GM21825 (cell line): ENCODE measurements at regions not wholly inside any gene's neighbourhood (a gene's known extent, or its start where the extent isn't known, plus 50 kb on each side); places are given as distances from the start of the nearest gene placed in this dataset.
"Not testable (repeated sequence)": the region's sequence is repeated elsewhere in the genome, so short reads cannot be mapped to it uniquely, and the experiment has no call there.

Source experiments
- ATAC-seq: cut with Tn5 transposase; IDR thresholded peaks from one replicate; pipeline ENCODE4 v1.9.1; 2021; ENCODE audit warnings: mild to moderate bottlenecking, moderate library complexity; ENCODE audit not compliant: unreplicated experiment

GRCh38 chr5:82719368-82719767 lies 357.8 kb downstream of the TMEM167A start:
- ATAC-seq = peak; percentile 67

- no peak for ATAC-seq
Observed at GRCh38 chr5:82717738-82718137, 359.5 kb downstream of the TMEM167A start.

- ATAC-seq = not testable (repeated sequence)
Observed at GRCh38 chr5:82714732-82715131, 362.5 kb downstream of the TMEM167A start.

- no peak for ATAC-seq
Observed at GRCh38 chr5:82713811-82714210, 363.4 kb downstream of the TMEM167A start.

GRCh38 chr5:82707741-82708140 lies 369.5 kb downstream of the TMEM167A start:
- no peak for ATAC-seq

- no peak for ATAC-seq
Observed at GRCh38 chr5:82704381-82704780, 372.8 kb downstream of the TMEM167A start.

- ATAC-seq = no peak
Observed at GRCh38 chr5:82702046-82702445, 375.1 kb downstream of the TMEM167A start.

GRCh38 chr5:82699737-82700136 lies 377.5 kb downstream of the TMEM167A start:
- ATAC-seq = no peak

GRCh38 chr5:82698026-82698425 lies 379.2 kb downstream of the TMEM167A start:
- ATAC-seq = no peak

- no peak for ATAC-seq
Observed at GRCh38 chr5:82694711-82695285, 382.4 kb downstream of the TMEM167A start.

GRCh38 chr5:82692826-82693225 lies 384.4 kb downstream of the TMEM167A start:
- ATAC-seq = no peak

- no peak for ATAC-seq
Observed at GRCh38 chr5:82684659-82685058, 392.5 kb downstream of the TMEM167A start.

- no peak for ATAC-seq
Observed at GRCh38 chr5:82684165-82684564, 393.0 kb downstream of the TMEM167A start.

GRCh38 chr5:82679660-82680059 lies 397.5 kb downstream of the TMEM167A start:
- no peak for ATAC-seq

GRCh38 chr5:82676661-82677060 lies 398.5 kb upstream of the RPS23 start:
- ATAC-seq = peak; percentile 76

- no peak for ATAC-seq
Observed at GRCh38 chr5:82674671-82675070, 396.5 kb upstream of the RPS23 start.

GRCh38 chr5:82673057-82673809 lies 395.1 kb upstream of the RPS23 start:
- no peak for ATAC-seq

- no peak for ATAC-seq
Observed at GRCh38 chr5:82670692-82671091, 392.5 kb upstream of the RPS23 start.

- ATAC-seq = no peak
Observed at GRCh38 chr5:82669720-82670119, 391.6 kb upstream of the RPS23 start.

GRCh38 chr5:82666312-82666711 lies 388.2 kb upstream of the RPS23 start:
- ATAC-seq = no peak

- ATAC-seq = no peak
Observed at GRCh38 chr5:82664732-82665131, 386.6 kb upstream of the RPS23 start.

- no peak for ATAC-seq
Observed at GRCh38 chr5:82663225-82663624, 385.1 kb upstream of the RPS23 start.

- ATAC-seq = no peak
Observed at GRCh38 chr5:82662340-82662739, 384.2 kb upstream of the RPS23 start.
